ENCODE measurements at regions not wholly inside any gene's neighbourhood (a gene's known extent, or its start where the extent isn't known, plus 50 kb on each side); places are given as distances from the start of the nearest gene placed in this dataset.

- intact Hi-C loops (cut with DNase I): no loop called here
- Histone ChIP-seq H3K27ac (ENCODE audit: low read length) (no peak overlapping the region), H3K4me1 (ENCODE audit: control insufficient read depth, insufficient read depth, low read length) (no peaks in the 10 kb centered on the region), H3K4me3 (ENCODE audit: low read length) (no peak overlapping the region), H3K9me3 (ENCODE audit: control insufficient read depth, low read length) (no peaks in the 10 kb centered on the region), H3K27me3 (ENCODE audit: control insufficient read depth, insufficient read depth) (no peaks in the 10 kb centered on the region)
- no peak for DNase-seq
- ATAC-seq: peak; percentile 45 to 47
- 89% methylated on average over 8 of the region's 8 CpGs for WGBS
These were observed 753.4 kb downstream of the QKI start for GRCh38 chr6:164167873-164168405.

- Histone ChIP-seq H3K9me3 (ENCODE audit: control insufficient read depth, low read length) (no peaks in the 10 kb centered on the region), H3K4me1 (ENCODE audit: control insufficient read depth, insufficient read depth, low read length) (no peaks in the 10 kb centered on the region), H3K27me3 (ENCODE audit: control insufficient read depth, insufficient read depth) (no peaks in the 10 kb centered on the region), H3K27ac (ENCODE audit: low read length) (no peak overlapping the region), H3K4me3 (ENCODE audit: low read length) (no peak overlapping the region)
- intact Hi-C loops (cut with DNase I): no loop called here
- DNase-seq (no peak), ATAC-seq (no peak)
- WGBS: 94% methylated on average over 5 of the region's 5 CpGs
These were observed 752.5 kb downstream of the QKI start for GRCh38 chr6:164166996-164167395.

- H3K27me3 ChIP-seq (ENCODE audit: control insufficient read depth, insufficient read depth): no peaks in the 10 kb centered on the region
- peak in 1 of 2 donors; percentile 31 for ATAC-seq
- no peaks in the 10 kb centered on the region for H3K4me1 ChIP-seq (ENCODE audit: control insufficient read depth, insufficient read depth, low read length)
- H3K27ac ChIP-seq (ENCODE audit: low read length): no peak overlapping the region
- no peak overlapping the region for H3K4me3 ChIP-seq (ENCODE audit: low read length)
- intact Hi-C loops (cut with DNase I): no loop called here
- 89% methylated on average over 7 of the region's 7 CpGs for WGBS
- H3K9me3 ChIP-seq (ENCODE audit: control insufficient read depth, low read length): no peaks in the 10 kb centered on the region
- no peak for DNase-seq
These were observed 752.0 kb downstream of the QKI start for GRCh38 chr6:164166515-164166914.

DNA sequence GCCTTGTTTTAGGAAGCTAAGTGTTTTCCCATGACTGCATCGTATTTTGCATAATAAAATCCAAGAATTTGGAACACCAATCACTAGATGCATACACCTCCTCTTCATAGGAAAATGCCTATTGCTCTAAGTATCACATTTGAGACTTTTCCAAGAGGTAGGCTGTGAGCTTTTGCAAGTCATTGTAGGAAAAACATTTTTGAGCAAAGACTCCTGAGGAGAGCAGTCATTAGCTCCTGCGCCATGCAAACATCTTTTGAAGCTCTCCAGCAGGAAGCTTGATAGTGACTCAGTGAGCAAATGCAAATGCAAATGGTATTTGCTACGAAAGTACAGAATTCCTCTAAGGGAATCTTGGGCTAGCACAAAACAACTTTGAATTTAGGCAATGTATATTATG, 750.4 kb downstream of the QKI start:
- 77% methylated on average over 3 of the region's 3 CpGs for WGBS
- Histone ChIP-seq H3K27me3 (ENCODE audit: control insufficient read depth, insufficient read depth) (no peaks in the 10 kb centered on the region), H3K9me3 (ENCODE audit: control insufficient read depth, low read length) (no peaks in the 10 kb centered on the region), H3K27ac (ENCODE audit: low read length) (no peak overlapping the region), H3K4me1 (ENCODE audit: control insufficient read depth, insufficient read depth, low read length) (no peaks in the 10 kb centered on the region), H3K4me3 (ENCODE audit: low read length) (no peak overlapping the region)
- ATAC-seq: no peak
- intact Hi-C loops (cut with DNase I): no loop called here
- no peak for DNase-seq

DNA sequence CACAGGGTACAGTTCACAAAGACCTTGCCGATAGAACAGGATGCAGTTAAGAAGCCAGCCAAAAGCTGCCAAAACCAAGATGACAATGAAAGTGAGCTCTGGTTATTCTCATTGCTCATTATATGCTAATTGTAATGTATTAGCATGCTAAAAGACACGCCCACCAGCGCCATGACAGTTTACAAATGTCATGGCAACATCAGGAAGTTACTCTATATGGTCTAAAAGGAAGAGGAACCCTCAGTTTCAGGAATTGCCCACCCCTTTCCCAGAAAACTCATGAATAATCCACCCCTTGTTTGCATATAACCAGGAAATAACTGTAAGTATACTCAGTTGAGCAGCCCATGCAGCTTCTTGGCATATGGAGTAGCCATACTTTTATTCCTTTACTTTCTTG, 748.7 kb downstream of the QKI start:
- 83% methylated on average over 3 of the region's 3 CpGs for whole genome bisulfite sequencing

GRCh38 chr6:164159061-164159460, 744.5 kb downstream of the QKI start:
- Histone ChIP-seq H3K4me1 (ENCODE audit: control insufficient read depth, insufficient read depth, low read length) (no peaks in the 10 kb centered on the region), H3K27ac (ENCODE audit: low read length) (no peak overlapping the region), H3K4me3 (ENCODE audit: low read length) (no peak overlapping the region), H3K27me3 (ENCODE audit: control insufficient read depth, insufficient read depth) (no peaks in the 10 kb centered on the region), H3K9me3 (ENCODE audit: control insufficient read depth, low read length) (no peaks in the 10 kb centered on the region)
- no peak for ATAC-seq
- intact Hi-C loops (cut with DNase I): no loop called here
- WGBS: 90% methylated on average over 3 of the region's 3 CpGs
- no peak for DNase-seq

More for the DNA sequence above, 748.7 kb downstream of the QKI start:
- Histone ChIP-seq H3K4me3 (ENCODE audit: low read length) (no peak overlapping the region), H3K27me3 (ENCODE audit: control insufficient read depth, insufficient read depth) (no peaks in the 10 kb centered on the region), H3K27ac (ENCODE audit: low read length) (no peak overlapping the region), H3K4me1 (ENCODE audit: control insufficient read depth, insufficient read depth, low read length) (no peaks in the 10 kb centered on the region), H3K9me3 (ENCODE audit: control insufficient read depth, low read length) (no peaks in the 10 kb centered on the region)
- ATAC-seq: no peak
- no peak for DNase-seq
- intact Hi-C loops (cut with DNase I): no loop called here

GRCh38 chr6:164154588-164154987, 740.1 kb downstream of the QKI start:
- 49% methylated on average over 1 of the region's 1 CpG for WGBS
- Histone ChIP-seq H3K27me3 (ENCODE audit: control insufficient read depth, insufficient read depth) (no peaks in the 10 kb centered on the region), H3K27ac (ENCODE audit: low read length) (no peak overlapping the region), H3K9me3 (ENCODE audit: control insufficient read depth, low read length) (no peaks in the 10 kb centered on the region), H3K4me1 (ENCODE audit: control insufficient read depth, insufficient read depth, low read length) (peaks cover 3% of the 10 kb centered on the region), H3K4me3 (ENCODE audit: low read length) (no peak overlapping the region)
- DNase-seq (no peak), ATAC-seq (no peak)
- intact Hi-C loops (cut with DNase I): no loop called here

GRCh38 chr6:164152611-164153010, 738.1 kb downstream of the QKI start:
- H3K4me1 ChIP-seq (ENCODE audit: control insufficient read depth, insufficient read depth, low read length): peaks cover 3% of the 10 kb centered on the region
- ATAC-seq: no peak
- 81% methylated on average over 3 of the region's 3 CpGs for WGBS
- intact Hi-C loops (cut with DNase I): no loop called here
- no peak for DNase-seq
- no peak overlapping the region for H3K4me3 ChIP-seq (ENCODE audit: low read length)
- no peaks in the 10 kb centered on the region for H3K27me3 ChIP-seq (ENCODE audit: control insufficient read depth, insufficient read depth)
- H3K27ac ChIP-seq (ENCODE audit: low read length): no peak overlapping the region
- no peaks in the 10 kb centered on the region for H3K9me3 ChIP-seq (ENCODE audit: control insufficient read depth, low read length)

DNA sequence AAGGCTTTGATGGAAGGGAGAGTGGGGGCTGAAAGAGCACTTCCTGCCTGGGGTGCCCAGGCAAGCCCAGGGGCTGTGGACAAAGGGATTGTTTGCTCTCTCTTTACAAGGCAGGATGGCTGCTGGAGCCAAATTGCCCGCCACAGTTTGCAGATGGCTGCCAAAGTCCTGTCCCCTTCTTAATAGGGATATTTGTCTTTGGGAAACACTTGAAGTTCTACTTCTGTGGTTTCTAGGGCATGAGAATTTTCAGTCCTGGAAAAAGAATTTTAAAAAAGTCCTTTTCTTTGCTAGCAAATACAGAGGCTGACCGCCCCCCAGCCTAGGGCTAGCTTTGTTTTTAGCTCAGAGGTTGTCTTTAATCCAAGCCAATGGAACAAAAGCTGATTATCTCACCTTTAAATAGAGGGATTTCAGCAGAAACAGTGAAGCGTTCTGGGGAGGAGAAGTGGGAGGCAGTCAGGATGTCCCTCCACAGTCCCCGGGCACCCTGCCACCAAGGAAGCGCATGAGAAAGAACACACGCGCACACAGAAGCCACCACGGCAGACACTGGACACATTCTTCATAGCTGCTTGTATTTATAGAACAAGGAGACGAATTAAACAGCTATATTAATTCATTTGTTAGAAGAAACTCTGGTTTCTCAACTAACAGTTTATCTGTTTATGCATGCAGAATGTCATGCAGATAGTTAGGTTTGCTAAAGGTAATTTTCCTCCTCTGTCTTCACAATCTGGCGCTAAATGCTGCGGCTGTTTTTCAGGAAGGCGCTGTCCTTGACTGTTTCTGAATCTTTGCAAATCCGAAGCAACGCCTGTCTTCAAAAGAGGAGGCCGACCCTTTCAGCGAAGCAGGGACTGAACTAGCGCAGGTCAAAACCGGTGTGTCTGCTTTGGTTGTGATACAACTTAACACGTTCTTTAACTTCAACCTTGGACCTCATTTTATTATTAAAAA, 736.9 kb downstream of the QKI start:
- H3K9me3 ChIP-seq (ENCODE audit: control insufficient read depth, low read length): no peaks in the 10 kb centered on the region
- WGBS: 53% methylated on average over 19 of the region's 19 CpGs
- no peak overlapping the region for H3K27ac ChIP-seq (ENCODE audit: low read length)
- peaks cover 3% of the 10 kb centered on the region for H3K4me1 ChIP-seq (ENCODE audit: control insufficient read depth, insufficient read depth, low read length)
- no peak overlapping the region for H3K4me3 ChIP-seq (ENCODE audit: low read length)
- intact Hi-C loops (cut with DNase I): no loop called here
- peak; percentile 62 to 68 for ATAC-seq
- DNase-seq: peak; percentile 36 to 81 (median 80)
- H3K27me3 ChIP-seq (ENCODE audit: control insufficient read depth, insufficient read depth): no peaks in the 10 kb centered on the region

- no peak for DNase-seq
- Histone ChIP-seq H3K4me3 (ENCODE audit: low read length) (no peak overlapping the region), H3K9me3 (ENCODE audit: control insufficient read depth, low read length) (no peaks in the 10 kb centered on the region), H3K27ac (ENCODE audit: low read length) (no peak overlapping the region), H3K27me3 (ENCODE audit: control insufficient read depth, insufficient read depth) (no peaks in the 10 kb centered on the region), H3K4me1 (ENCODE audit: control insufficient read depth, insufficient read depth, low read length) (peaks cover 3% of the 10 kb centered on the region)
- WGBS: 93% methylated on average over 8 of the region's 8 CpGs
- intact Hi-C loops (cut with DNase I): no loop called here
- ATAC-seq: no peak
These were observed 735.7 kb downstream of the QKI start for GRCh38 chr6:164150232-164150631.

GRCh38 chr6:164148788-164149187, 734.3 kb downstream of the QKI start:
- Histone ChIP-seq H3K4me1 (ENCODE audit: control insufficient read depth, insufficient read depth, low read length) (peaks cover 3% of the 10 kb centered on the region), H3K27me3 (ENCODE audit: control insufficient read depth, insufficient read depth) (no peaks in the 10 kb centered on the region), H3K9me3 (ENCODE audit: control insufficient read depth, low read length) (no peaks in the 10 kb centered on the region), H3K27ac (ENCODE audit: low read length) (no peak overlapping the region), H3K4me3 (ENCODE audit: low read length) (no peak overlapping the region)
- WGBS: 40% methylated on average over 1 of the region's 1 CpG
- intact Hi-C loops (cut with DNase I): no loop called here
- DNase-seq (no peak), ATAC-seq (peak in 1 of 2 donors; percentile 28)

Measured in right cardiac atrium (tissue), 5 donors.